Iris pigment epithelial cell (primary cell): ENCODE measurements at regions not wholly inside any gene's neighbourhood (a gene's known extent, or its start where the extent isn't known, plus 50 kb on each side); places are given as distances from the start of the nearest gene placed in this dataset.

Source experiments
- DNase-seq: peaks from one replicate; pipeline ENCODE4 v3.0.0-alpha.2; 2011; ENCODE audit warnings: low read depth

GRCh38 chr3:68295457-68295856 lies 636.9 kb downstream of the TAFA4 start:
- DNase-seq = no peak

DNA sequence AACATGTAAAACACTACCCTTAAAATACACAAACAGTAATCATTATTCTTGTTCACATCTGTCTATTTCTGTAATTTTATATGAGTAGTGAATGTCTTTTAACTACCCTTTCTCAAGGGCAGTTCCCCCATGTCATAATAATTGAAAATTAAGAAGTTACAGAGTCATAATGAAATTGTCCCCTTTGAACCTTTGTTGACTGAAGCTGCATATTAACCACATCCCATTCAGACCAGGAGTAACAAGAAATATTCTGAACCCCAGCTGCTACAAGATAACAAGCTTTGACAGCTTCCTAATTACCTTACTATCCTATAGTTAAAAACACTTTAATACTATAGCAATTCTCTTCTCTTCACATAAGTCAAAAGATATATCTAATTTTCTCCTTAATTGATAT lies 635.9 kb upstream of the SUCLG2 start:
- no peak for DNase-seq

DNA sequence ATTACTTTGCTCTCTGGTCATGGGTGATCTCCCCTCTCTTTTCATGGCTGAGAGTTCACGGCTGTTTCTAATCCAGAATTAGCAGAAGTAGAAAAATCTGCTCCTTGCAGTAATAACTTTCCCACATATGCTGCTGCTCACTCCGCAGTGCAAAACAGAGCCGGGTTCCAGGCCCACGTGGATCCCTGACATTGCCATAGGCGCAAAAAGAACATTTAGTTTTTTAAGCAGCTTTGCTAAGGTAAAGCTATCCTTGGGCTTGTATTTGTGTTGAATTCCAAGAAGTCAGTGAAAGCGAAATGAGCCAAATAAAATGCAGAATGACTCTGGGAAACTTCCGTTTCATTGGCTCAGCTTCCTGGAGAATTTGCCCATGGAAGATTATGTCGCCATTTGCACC lies 633.7 kb upstream of the SUCLG2 start:
- no peak for DNase-seq

DNA sequence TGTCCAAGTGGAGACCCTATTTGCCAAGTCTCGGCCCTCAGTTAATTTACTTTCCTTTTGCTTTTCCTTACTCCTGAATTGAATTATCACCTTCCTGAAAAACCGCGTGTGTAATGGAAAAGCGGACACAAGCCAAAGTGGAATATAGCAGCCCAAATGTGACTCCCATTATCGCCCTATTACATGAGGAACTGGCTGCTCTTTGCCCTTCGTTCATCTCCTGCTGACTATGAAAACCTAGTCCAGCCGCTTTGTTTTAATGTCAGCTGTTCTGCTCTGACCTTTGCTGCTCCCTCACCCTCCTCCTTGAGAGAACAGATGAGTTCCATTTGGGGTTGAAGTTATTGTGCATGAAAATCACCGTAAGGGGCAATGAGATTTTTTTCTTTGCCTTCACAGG lies 632.7 kb upstream of the SUCLG2 start:
- no peak for DNase-seq

DNA sequence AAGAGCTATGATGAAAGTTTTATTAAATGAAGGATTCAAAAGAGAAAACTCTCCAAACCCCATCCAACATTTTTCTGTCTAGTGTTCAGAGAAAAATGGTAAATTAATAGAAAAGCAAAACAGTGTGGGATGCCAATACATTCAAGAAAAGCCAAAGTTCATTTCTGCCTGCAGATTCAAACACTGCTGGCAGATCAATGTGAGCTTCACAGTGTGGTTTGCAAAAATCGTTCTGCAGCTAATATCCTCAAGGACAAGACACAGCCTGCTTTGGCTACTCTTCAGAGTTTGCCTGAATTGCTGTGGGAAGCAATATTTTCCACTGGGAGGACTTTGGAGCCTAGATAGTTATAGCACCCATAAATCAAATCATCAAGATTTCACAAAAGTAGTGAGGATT lies 619.9 kb upstream of the SUCLG2 start:
- no peak for DNase-seq

GRCh38 chr3:68271145-68271544 lies 616.7 kb upstream of the SUCLG2 start:
- DNase-seq = no peak

- no peak for DNase-seq
Observed at GRCh38 chr3:68256635-68257223, 602.3 kb upstream of the SUCLG2 start.

DNA sequence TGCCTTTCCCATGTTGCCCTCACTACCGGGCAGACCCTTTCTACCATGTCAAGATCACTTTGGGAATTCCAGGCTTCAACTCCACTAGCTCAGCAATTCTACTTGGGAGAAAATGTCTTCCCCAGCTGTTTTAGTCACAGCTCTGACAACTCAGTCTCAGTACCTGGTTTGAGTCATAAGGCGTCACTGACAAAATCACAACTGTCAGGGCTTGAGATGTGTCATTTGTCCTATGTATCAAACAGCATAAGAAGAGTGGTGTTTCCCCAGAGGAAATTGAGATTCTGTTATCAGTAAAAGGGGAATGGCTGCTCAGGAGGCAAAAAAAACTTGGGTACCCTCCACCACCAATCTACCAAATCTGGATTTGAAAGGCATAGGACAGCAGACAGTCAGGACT lies 594.9 kb upstream of the SUCLG2 start:
- no peak for DNase-seq

- DNase-seq = no peak
Observed at GRCh38 chr3:68242606-68243005, 588.2 kb upstream of the SUCLG2 start.

- DNase-seq = no peak
Observed at GRCh38 chr3:68239542-68239941, 585.1 kb upstream of the SUCLG2 start.

- DNase-seq = no peak
Observed at GRCh38 chr3:68234076-68234780, 579.8 kb upstream of the SUCLG2 start.

DNA sequence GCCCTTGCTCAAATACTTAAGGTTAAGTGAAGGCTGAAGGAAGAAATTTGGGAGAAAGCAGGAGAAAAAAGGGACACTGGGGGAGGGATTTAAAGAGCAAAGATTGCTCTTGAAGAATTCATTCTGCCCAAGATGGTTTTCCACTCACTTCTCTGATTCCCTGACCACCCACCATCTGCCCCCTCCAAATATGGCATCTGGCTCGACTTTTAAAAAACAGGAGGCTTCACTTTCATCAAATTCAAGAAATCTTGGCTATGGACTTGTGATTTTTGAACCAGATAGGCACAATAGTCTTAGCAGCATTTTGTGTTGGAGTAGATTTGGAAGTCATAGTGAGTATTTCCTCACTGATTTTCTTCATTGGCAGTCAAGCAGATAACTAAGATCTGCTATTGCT lies 574.4 kb upstream of the SUCLG2 start:
- DNase-seq = no peak

DNA sequence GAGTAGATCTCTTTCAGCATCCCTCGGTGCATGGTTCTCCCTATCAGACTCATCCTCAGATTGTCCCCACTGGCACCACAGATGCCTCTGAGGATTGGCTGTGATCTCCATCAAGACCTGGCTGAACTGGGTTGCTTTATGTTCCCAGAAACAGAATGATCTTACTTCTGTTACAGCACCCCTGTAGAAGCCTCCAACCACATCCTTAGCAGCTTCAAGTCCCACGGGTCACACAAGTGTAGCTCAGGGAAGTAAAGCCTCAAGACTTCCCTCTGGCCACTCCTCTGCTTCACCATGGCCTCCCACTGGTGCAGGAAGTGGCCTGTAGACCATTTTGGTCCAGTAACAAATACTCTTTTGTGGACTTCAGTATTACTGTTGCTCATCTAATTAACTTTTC lies 566.4 kb upstream of the SUCLG2 start:
- DNase-seq = no peak

- DNase-seq = no peak
Observed at GRCh38 chr3:68211637-68212036, 557.2 kb upstream of the SUCLG2 start.

DNA sequence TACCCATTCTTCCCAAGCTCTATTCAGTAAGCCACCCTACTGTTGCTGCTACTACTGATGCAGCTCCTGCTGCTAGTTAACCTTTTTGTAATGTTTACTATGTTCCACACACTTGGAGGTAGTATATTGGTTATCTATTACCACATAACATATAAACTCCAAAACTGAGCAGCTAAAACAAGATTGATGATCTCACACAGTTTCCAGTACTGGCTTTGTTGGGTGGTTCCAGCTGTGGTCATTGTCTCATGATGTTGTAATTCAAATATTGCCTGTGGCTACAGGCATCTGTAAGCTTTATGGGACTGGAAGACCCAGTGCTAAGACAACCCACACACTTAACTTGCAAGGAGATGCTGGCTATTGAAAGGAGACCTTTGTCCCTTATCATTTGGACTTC lies 556.2 kb upstream of the SUCLG2 start:
- no peak for DNase-seq

GRCh38 chr3:68207327-68207726 lies 552.9 kb upstream of the SUCLG2 start:
- DNase-seq = no peak

DNA sequence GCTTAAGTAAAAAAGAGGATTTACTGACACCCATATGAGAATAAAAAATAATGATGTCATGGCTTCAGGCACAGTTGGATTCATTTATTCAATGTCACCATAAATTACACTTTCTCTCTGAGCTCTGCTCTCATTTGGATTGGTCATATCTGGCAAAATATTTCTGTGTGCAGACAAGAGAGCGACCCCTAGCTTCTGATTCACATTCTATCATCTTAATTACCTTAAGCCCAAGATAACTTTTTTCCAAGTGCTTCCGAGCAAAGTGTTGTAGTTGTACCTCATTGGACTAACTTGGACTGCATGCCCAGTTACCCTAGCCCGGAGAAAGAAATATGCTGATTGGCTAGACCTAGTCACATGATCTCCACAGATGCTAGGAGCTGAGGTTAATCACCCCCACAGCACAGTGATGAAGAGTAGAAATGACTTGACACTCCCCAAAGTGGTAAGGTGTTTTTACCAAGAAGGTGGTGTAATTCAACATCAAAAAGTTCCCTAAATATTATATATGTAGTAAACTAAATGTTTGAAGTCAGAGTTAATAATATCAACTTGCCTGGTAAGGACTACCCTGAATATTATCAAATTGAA lies 552.2 kb upstream of the SUCLG2 start:
- no peak for DNase-seq

GRCh38 chr3:68186733-68187132 lies 532.3 kb upstream of the SUCLG2 start:
- DNase-seq = no peak

GRCh38 chr3:68176600-68176999 lies 522.2 kb upstream of the SUCLG2 start:
- no peak for DNase-seq

DNA sequence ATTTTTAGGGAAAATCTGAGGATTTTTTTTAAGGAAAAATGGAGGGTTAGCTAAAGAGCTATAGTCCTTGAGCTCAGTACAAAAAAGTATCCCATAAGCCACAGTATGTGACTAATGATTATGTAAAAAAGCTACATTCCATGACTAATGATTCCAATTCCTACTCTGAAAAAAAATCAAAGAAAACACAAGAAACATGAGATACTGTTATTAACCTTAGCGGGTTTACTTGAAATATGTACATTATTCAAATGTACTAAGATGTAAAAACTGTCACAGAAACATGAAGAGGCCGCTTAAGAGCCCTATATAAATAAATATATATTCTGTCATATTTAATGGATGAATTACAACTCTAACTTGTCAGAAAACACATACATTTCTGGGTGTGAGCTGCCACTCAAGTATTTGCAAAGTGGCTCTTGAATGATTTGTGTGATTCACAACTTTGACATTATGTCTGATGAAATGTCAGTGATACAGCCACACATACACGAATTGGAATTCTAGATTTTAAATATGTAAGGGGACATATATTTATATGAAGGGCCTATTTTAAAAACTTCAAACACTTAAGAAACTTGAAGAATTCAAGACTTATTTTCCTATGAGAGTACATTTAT lies 518.7 kb upstream of the SUCLG2 start:
- DNase-seq = no peak

- DNase-seq = no peak
Observed at GRCh38 chr3:68172039-68172438, 517.6 kb upstream of the SUCLG2 start.

- DNase-seq = no peak
Observed at GRCh38 chr3:68163968-68164367, 509.6 kb upstream of the SUCLG2 start.

DNA sequence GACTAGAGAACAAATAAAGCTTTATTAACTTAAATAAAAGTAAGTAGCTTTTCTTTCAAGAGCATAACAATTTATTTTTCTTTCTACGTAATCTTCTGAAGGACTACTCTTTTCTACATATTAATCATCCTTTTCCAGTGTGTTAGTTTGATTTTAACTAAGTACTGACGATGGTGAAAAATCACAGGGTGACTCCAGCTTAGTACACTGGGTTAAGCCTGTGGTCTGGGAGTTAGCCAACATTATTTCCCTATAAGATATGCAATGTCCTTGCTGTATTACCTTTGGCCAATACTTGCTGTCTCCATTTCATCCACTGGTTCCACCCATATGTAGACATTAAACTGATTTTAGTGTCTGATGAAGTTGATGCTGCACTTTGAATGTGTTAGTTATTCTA lies 508.6 kb upstream of the SUCLG2 start:
- no peak for DNase-seq
